HCT116 (cell line): ENCODE measurements at regions not wholly inside any gene's neighbourhood (a gene's known extent, or its start where the extent isn't known, plus 50 kb on each side); places are given as distances from the start of the nearest gene placed in this dataset.

Experiments used
- ATAC-seq: fragments of 200-7000 bp; cut with Tn5 transposase; 2 replicates; pipeline ENCODE4 v1.9.1; 2020; ENCODE audit warnings: mild to moderate bottlenecking, moderate library complexity
- BruUV-seq: library from RNA; stranded (reverse); fragments of 400-500 nt; replicated peaks from 2 replicates; lab custom pipeline; 2021; lab: Mats Ljungman, UMichigan
- CTCF ChIA-PET: fragments of 300-600 bp; sonication (Branson Sonifier 250); formaldehyde crosslinking; loops from one replicate; lab custom pipeline; 2021; ENCODE audit warnings: antibody characterized with exemption; lab: Charles Lee
- POLR2A ChIA-PET: fragments of 300-600, 350-600 bp; sonication (Branson Sonifier 250); formaldehyde crosslinking; loops from one replicate; lab custom pipeline; 2021; ENCODE audit warnings: antibody characterized with exemption; lab: Charles Lee
- RAD21 ChIA-PET, 2 experiments: fragments of 300-600 bp; sonication (Branson Sonifier 250); formaldehyde crosslinking; loops; one replicate each; lab custom pipeline; 2023; ENCODE audit warnings: low total read pairs in 2 of 2; ENCODE audit not compliant: uncharacterized antibody in 2 of 2, unreplicated experiment in 2 of 2, low non-redundant PET in 1 of 2; lab: Charles Lee
- DNase-seq: peaks from one replicate; pipeline ENCODE4 v3.0.0-alpha.2; 2010; ENCODE audit warnings: low read depth, low spot score
- H2AFZ ChIP-seq: fragments of 200-600 bp; shearing (Covaris generic), sonication (generic); 2 replicates; pipeline ENCODE4 v1.6.1; 2017; ENCODE audit warnings: low read depth, mixed run types, mixed read lengths, antibody characterized with exemption, low read length; ENCODE audit not compliant: poor library complexity, severe bottlenecking
- H3K27ac ChIP-seq: 2 replicates; pipeline ENCODE4 v1.5.1; 2012; ENCODE audit warnings: low read depth, low read length
- H3K27me3 ChIP-seq: fragments of 200-600 bp; sonication (generic); 2 replicates; pipeline ENCODE4 v1.6.1; 2016; ENCODE audit warnings: mixed run types, low read length, mixed read lengths; ENCODE audit not compliant: insufficient read depth
- H3K36me3 ChIP-seq, 2 experiments: fragments of 200-500 bp in 1 of 2; fragments of 200-600 bp in 1 of 2; sonication (Bioruptor generic) in 1 of 2; sonication (generic) in 1 of 2; 2 replicates each; pipeline versions ENCODE4 v1.5.1 to v1.6.1; 2014 to 2016; ENCODE audit warnings: low read length in 2 of 2, inconsistent platforms in 1 of 2, mixed read lengths in 1 of 2, mixed run types in 1 of 2; ENCODE audit not compliant: insufficient read depth in 2 of 2, control insufficient read depth in 1 of 2
- H3K4me1 ChIP-seq, 2 experiments: fragments of 200-600 bp in 1 of 2; sonication (generic) in 1 of 2; 2 replicates each; pipeline versions ENCODE4 v1.5.1 to v1.6.1; 2012 to 2017; ENCODE audit warnings: low read length in 2 of 2, inconsistent platforms in 1 of 2, mild to moderate bottlenecking in 1 of 2, mixed read lengths in 1 of 2, mixed run types in 1 of 2, moderate library complexity in 1 of 2; ENCODE audit not compliant: insufficient read depth in 2 of 2, control insufficient read depth in 1 of 2
- H3K4me2 ChIP-seq: fragments of 200-600 bp; sonication (generic); 2 replicates; pipeline ENCODE4 v1.6.1; 2017; ENCODE audit warnings: mixed run types, low read length, mixed read lengths
- H3K4me3 ChIP-seq, 2 experiments: fragments of 200-600 bp in 1 of 2; sonication (generic) in 1 of 2; replicated peaks in 1 of 2; 2 replicates each; pipeline ENCODE4 v1.5.1; 2011 to 2016; ENCODE audit warnings: low read length in 2 of 2, control low read depth in 1 of 2, low read depth in 1 of 2, mild to moderate bottlenecking in 1 of 2, mixed read lengths in 1 of 2, mixed run types in 1 of 2
- H3K79me2 ChIP-seq: fragments of 200-600 bp; sonication (generic); 2 replicates; pipeline ENCODE4 v1.6.1; 2017; ENCODE audit warnings: mild to moderate bottlenecking, mixed run types, low read length, moderate library complexity, mixed read lengths; ENCODE audit not compliant: insufficient read depth
- H3K9ac ChIP-seq: fragments of 200-600 bp; sonication (generic); 2 replicates; pipeline ENCODE4 v1.6.1; 2016; ENCODE audit warnings: low read length, mixed read lengths
- H3K9me2 ChIP-seq: fragments of 200-600 bp; sonication (generic), shearing (Covaris generic); 2 replicates; pipeline ENCODE4 v1.6.1; 2017; ENCODE audit warnings: mixed run types, mild to moderate bottlenecking, moderate library complexity; ENCODE audit not compliant: insufficient read depth
- H3K9me3 ChIP-seq, 2 experiments: fragments of 200-500 bp in 1 of 2; fragments of 200-600 bp in 1 of 2; sonication (Bioruptor generic) in 1 of 2; sonication (generic) in 1 of 2; 2 replicates each; pipeline ENCODE4 v1.6.1; 2014 to 2017; ENCODE audit warnings: low read length in 2 of 2, mixed read lengths in 2 of 2, inconsistent platforms in 1 of 2, low read depth in 1 of 2, mild to moderate bottlenecking in 1 of 2, mixed run types in 1 of 2, moderate library complexity in 1 of 2; ENCODE audit not compliant: control insufficient read depth in 1 of 2, insufficient read depth in 1 of 2
- H4K20me1 ChIP-seq: fragments of 200-600 bp; sonication (generic), shearing (Covaris generic); 2 replicates; pipeline ENCODE4 v1.6.1; 2017; ENCODE audit warnings: mixed run types, mild to moderate bottlenecking, moderate library complexity; ENCODE audit not compliant: insufficient read depth
- CBX3 ChIP-seq: IDR thresholded peaks from 2 replicates; pipeline ENCODE4 v1.6.1; 2012; ENCODE audit warnings: low read depth
- CEBPB ChIP-seq: IDR thresholded peaks from 2 replicates; pipeline ENCODE4 v1.6.1; 2012; ENCODE audit warnings: low read depth
- EGR1 ChIP-seq: IDR thresholded peaks from 2 replicates; pipeline ENCODE4 v1.6.1; 2012; ENCODE audit warnings: low read depth
- ELF1 ChIP-seq: IDR thresholded peaks from 2 replicates; pipeline ENCODE4 v1.6.1; 2012; ENCODE audit warnings: low read depth, borderline replicate concordance
- EZH2 ChIP-seq: fragments of 200-600 bp; sonication (generic); IDR thresholded peaks from 2 replicates; pipeline ENCODE4 v1.6.1; 2017; ENCODE audit warnings: antibody characterized with exemption, mixed run types
- EZH2phosphoT487 ChIP-seq: fragments of 200-600 bp; IDR thresholded peaks from 2 replicates; pipeline ENCODE4 v1.6.1; 2018; ENCODE audit warnings: antibody characterized with exemption, borderline replicate concordance
- FOSL1 ChIP-seq: IDR thresholded peaks from 2 replicates; pipeline ENCODE4 v1.6.1; 2012; ENCODE audit warnings: low read depth
- POLR2AphosphoS5 ChIP-seq: IDR thresholded peaks from 2 replicates; pipeline ENCODE4 v1.6.1; 2011; ENCODE audit warnings: mild to moderate bottlenecking, low read depth, low read length, moderate library complexity
- RAD21 ChIP-seq: IDR thresholded peaks from 2 replicates; pipeline ENCODE4 v1.6.1; 2012; ENCODE audit warnings: low read depth, mild to moderate bottlenecking
- SIN3A ChIP-seq: IDR thresholded peaks from 2 replicates; pipeline ENCODE4 v1.6.1; 2012; ENCODE audit warnings: low read depth
- SP1 ChIP-seq: IDR thresholded peaks from 2 replicates; pipeline ENCODE4 v1.6.1; 2012; ENCODE audit warnings: low read depth
- SRF ChIP-seq: IDR thresholded peaks from 2 replicates; pipeline ENCODE4 v1.6.1; 2012; ENCODE audit warnings: low read depth
- TCF7L2 ChIP-seq: IDR thresholded peaks from 2 replicates; pipeline ENCODE4 v1.7.0; 2011; ENCODE audit warnings: borderline replicate concordance, inconsistent platforms; ENCODE audit not compliant: insufficient read depth, insufficient read length; ENCODE audit errors: extremely low read depth
- YY1 ChIP-seq: IDR thresholded peaks from 2 replicates; pipeline ENCODE4 v1.6.1; 2011; ENCODE audit warnings: low read length, low read depth, moderate library complexity, mild to moderate bottlenecking; ENCODE audit not compliant: insufficient replicate concordance; ENCODE audit errors: extremely low read depth
- ZFX ChIP-seq: fragments of 450-650 bp; IDR thresholded peaks from 2 replicates; pipeline ENCODE4 v1.6.1; 2017
- intact Hi-C: fragments of 100-400 bp; cut with micrococcal nuclease; formaldehyde crosslinking; loops from 2 replicates; pipeline ENCODE4 v1.10.0; 2022
- TF ChIP-seq, protein P1 (sequence below): IDR thresholded peaks from 2 replicates; pipeline ENCODE4 v1.6.1; 2012; ENCODE audit warnings: low read depth
- TF ChIP-seq, protein P2 (sequence below): IDR thresholded peaks from 2 replicates; pipeline ENCODE4 v1.6.1; 2012
- TF ChIP-seq, protein P3 (sequence below), 3 experiments: fragments of 200-600 bp in 1 of 3; sonication (generic) in 1 of 3; IDR thresholded peaks in 2 of 3; conservative IDR thresholded peaks in 1 of 3; 2 replicates each; pipeline ENCODE4 v1.5.1; 2012 to 2017; ENCODE audit warnings: low read depth in 2 of 3, low read length in 2 of 3, antibody characterized with exemption in 1 of 3, borderline replicate concordance in 1 of 3, control low read depth in 1 of 3, mild to moderate bottlenecking in 1 of 3, mixed read lengths in 1 of 3, mixed run types in 1 of 3, moderate library complexity in 1 of 3; ENCODE audit not compliant: insufficient read depth in 1 of 3
- TF ChIP-seq, protein P4 (sequence below): IDR thresholded peaks from 2 replicates; pipeline ENCODE4 v1.6.1; 2012
- TF ChIP-seq, protein P5 (sequence below): IDR thresholded peaks from 2 replicates; pipeline ENCODE4 v1.6.1; 2011; ENCODE audit warnings: mild to moderate bottlenecking, low read length, moderate library complexity; ENCODE audit not compliant: insufficient replicate concordance; ENCODE audit errors: extremely low read depth

DNA sequence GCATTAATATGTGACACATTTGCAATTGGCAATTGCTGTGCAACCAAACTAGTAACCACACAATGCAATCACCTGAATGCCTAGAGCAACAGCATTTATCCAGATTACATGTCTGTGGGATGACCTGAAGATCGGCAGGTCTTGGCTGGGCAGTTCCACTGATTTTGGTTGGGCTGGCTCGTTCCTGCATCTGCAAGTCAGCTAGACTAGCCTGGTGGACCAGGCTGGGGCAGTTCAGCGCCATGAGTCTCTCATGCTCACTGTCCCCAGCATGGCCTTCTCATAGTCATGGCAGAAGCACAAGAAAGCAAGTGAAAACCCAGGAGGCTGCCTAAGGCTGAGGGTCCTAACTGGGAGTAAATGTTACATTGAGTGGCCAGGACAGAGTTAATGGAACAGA lies 229.1 kb upstream of the TSHZ3 start:
- Histone ChIP-seq H4K20me1 (no peaks in the 10 kb centered on the region), H3K4me3 (no peak overlapping the region), H3K9ac (no peak overlapping the region), H3K27ac (no peak overlapping the region), H2AFZ (no peak overlapping the region), H3K27me3 (no peaks in the 10 kb centered on the region)
- POLR2A ChIA-PET = no interaction called here
- DNase-seq (no peak), ATAC-seq (no peak)
- TF ChIP-seq SIN3A (no peak), CEBPB (no peak), RAD21 (no peak), SP1 (no peak), POLR2AphosphoS5 (no peak), EGR1 (no peak), CBX3 (no peak), EZH2 (no peak), ELF1 (no peak), TCF7L2 (no peak), ZFX (no peak), EZH2phosphoT487 (no peak), FOSL1 (no peak), YY1 (no peak), SRF (no peak)
- TF ChIP-seq, protein P1, sequence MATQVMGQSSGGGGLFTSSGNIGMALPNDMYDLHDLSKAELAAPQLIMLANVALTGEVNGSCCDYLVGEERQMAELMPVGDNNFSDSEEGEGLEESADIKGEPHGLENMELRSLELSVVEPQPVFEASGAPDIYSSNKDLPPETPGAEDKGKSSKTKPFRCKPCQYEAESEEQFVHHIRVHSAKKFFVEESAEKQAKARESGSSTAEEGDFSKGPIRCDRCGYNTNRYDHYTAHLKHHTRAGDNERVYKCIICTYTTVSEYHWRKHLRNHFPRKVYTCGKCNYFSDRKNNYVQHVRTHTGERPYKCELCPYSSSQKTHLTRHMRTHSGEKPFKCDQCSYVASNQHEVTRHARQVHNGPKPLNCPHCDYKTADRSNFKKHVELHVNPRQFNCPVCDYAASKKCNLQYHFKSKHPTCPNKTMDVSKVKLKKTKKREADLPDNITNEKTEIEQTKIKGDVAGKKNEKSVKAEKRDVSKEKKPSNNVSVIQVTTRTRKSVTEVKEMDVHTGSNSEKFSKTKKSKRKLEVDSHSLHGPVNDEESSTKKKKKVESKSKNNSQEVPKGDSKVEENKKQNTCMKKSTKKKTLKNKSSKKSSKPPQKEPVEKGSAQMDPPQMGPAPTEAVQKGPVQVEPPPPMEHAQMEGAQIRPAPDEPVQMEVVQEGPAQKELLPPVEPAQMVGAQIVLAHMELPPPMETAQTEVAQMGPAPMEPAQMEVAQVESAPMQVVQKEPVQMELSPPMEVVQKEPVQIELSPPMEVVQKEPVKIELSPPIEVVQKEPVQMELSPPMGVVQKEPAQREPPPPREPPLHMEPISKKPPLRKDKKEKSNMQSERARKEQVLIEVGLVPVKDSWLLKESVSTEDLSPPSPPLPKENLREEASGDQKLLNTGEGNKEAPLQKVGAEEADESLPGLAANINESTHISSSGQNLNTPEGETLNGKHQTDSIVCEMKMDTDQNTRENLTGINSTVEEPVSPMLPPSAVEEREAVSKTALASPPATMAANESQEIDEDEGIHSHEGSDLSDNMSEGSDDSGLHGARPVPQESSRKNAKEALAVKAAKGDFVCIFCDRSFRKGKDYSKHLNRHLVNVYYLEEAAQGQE = no peak
- TF ChIP-seq, protein P2, sequence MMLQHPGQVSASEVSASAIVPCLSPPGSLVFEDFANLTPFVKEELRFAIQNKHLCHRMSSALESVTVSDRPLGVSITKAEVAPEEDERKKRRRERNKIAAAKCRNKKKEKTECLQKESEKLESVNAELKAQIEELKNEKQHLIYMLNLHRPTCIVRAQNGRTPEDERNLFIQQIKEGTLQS = no peak
- TF ChIP-seq, protein P3, sequence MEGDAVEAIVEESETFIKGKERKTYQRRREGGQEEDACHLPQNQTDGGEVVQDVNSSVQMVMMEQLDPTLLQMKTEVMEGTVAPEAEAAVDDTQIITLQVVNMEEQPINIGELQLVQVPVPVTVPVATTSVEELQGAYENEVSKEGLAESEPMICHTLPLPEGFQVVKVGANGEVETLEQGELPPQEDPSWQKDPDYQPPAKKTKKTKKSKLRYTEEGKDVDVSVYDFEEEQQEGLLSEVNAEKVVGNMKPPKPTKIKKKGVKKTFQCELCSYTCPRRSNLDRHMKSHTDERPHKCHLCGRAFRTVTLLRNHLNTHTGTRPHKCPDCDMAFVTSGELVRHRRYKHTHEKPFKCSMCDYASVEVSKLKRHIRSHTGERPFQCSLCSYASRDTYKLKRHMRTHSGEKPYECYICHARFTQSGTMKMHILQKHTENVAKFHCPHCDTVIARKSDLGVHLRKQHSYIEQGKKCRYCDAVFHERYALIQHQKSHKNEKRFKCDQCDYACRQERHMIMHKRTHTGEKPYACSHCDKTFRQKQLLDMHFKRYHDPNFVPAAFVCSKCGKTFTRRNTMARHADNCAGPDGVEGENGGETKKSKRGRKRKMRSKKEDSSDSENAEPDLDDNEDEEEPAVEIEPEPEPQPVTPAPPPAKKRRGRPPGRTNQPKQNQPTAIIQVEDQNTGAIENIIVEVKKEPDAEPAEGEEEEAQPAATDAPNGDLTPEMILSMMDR (IDR thresholded peaks at IDR 0.05 in 2 of 3, conservative IDR thresholded peaks at IDR 0.05 in 1 of 3; ENCODE audit: borderline replicate concordance in 1 of 3, insufficient read depth in 1 of 3, low read depth in 2 of 3, low read length in 2 of 3) = no peak
- TF ChIP-seq, protein P4, sequence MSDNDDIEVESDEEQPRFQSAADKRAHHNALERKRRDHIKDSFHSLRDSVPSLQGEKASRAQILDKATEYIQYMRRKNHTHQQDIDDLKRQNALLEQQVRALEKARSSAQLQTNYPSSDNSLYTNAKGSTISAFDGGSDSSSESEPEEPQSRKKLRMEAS = no peak
- TF ChIP-seq, protein P5, sequence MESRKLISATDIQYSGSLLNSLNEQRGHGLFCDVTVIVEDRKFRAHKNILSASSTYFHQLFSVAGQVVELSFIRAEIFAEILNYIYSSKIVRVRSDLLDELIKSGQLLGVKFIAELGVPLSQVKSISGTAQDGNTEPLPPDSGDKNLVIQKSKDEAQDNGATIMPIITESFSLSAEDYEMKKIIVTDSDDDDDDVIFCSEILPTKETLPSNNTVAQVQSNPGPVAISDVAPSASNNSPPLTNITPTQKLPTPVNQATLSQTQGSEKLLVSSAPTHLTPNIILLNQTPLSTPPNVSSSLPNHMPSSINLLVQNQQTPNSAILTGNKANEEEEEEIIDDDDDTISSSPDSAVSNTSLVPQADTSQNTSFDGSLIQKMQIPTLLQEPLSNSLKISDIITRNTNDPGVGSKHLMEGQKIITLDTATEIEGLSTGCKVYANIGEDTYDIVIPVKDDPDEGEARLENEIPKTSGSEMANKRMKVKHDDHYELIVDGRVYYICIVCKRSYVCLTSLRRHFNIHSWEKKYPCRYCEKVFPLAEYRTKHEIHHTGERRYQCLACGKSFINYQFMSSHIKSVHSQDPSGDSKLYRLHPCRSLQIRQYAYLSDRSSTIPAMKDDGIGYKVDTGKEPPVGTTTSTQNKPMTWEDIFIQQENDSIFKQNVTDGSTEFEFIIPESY = no peak
- TF ChIP-seq, all 23 proteins: peak for 0
- H3K4me1 ChIP-seq = no peaks in the 10 kb centered on the region
- no peaks in the 10 kb centered on the region for H3K36me3 ChIP-seq
- CTCF ChIA-PET = no interaction called here
- intact Hi-C loops = no loop called here
- RAD21 ChIA-PET = no interaction called here
- H3K9me3 ChIP-seq = peaks cover 14 to 22% of the 10 kb centered on the region in 2 experiments; a peak in 3 of 4 replicates
- no peaks in the 10 kb centered on the region for H3K79me2 ChIP-seq
- no TSS peak for BruUV-seq
- H3K9me2 ChIP-seq = no peaks in the 10 kb centered on the region
- no peak overlapping the region for H3K4me2 ChIP-seq
